ENCODE measurements at regions not wholly inside any gene's neighbourhood (a gene's known extent, or its start where the extent isn't known, plus 50 kb on each side); places are given as distances from the start of the nearest gene placed in this dataset.

GRCh38 chr22:47460861-47461260 lies 698.4 kb downstream of the TBC1D22A start:
- no peak for DNase-seq (ENCODE audit: low spot score)
- TF ChIP-seq, protein P1, sequence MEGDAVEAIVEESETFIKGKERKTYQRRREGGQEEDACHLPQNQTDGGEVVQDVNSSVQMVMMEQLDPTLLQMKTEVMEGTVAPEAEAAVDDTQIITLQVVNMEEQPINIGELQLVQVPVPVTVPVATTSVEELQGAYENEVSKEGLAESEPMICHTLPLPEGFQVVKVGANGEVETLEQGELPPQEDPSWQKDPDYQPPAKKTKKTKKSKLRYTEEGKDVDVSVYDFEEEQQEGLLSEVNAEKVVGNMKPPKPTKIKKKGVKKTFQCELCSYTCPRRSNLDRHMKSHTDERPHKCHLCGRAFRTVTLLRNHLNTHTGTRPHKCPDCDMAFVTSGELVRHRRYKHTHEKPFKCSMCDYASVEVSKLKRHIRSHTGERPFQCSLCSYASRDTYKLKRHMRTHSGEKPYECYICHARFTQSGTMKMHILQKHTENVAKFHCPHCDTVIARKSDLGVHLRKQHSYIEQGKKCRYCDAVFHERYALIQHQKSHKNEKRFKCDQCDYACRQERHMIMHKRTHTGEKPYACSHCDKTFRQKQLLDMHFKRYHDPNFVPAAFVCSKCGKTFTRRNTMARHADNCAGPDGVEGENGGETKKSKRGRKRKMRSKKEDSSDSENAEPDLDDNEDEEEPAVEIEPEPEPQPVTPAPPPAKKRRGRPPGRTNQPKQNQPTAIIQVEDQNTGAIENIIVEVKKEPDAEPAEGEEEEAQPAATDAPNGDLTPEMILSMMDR (IDR thresholded peaks at IDR 0.05; ENCODE audit: extremely low read depth, missing control alignments) = no peak

- DNase-seq (ENCODE audit: low spot score) = no peak
- TF ChIP-seq, protein P1 (IDR thresholded peaks at IDR 0.05; ENCODE audit: extremely low read depth, missing control alignments) = no peak
Observed at GRCh38 chr22:47460176-47460575, 697.7 kb downstream of the TBC1D22A start.

DNA sequence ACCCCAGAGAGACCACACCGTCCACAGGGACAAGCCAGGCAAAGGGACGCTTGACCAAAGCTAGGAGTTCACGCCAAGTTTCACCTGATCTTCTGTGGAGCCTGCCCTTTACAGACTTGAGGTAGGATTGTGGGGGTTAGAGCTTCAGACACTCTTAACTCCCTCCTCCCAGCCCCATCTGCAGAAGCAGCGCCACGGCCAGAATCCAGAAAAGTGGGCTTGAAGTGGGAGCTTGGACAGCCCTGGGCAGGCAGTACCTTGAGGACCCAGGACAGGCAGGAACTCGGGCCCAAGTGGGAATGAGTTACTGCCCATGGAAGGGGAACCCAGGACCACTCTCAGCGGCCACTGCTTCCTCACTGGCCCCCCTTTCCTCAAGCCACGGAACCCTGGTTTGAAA lies 695.9 kb downstream of the TBC1D22A start:
- TF ChIP-seq, protein P1 (IDR thresholded peaks at IDR 0.05; ENCODE audit: extremely low read depth, missing control alignments) = no peak
- DNase-seq (ENCODE audit: low spot score) = no peak

- TF ChIP-seq, protein P1 (IDR thresholded peaks at IDR 0.05; ENCODE audit: extremely low read depth, missing control alignments) = no peak
- DNase-seq (ENCODE audit: low spot score) = no peak
Observed at GRCh38 chr22:47457509-47458300, 695.3 kb downstream of the TBC1D22A start.

- DNase-seq (ENCODE audit: low spot score) = no peak
- TF ChIP-seq, protein P1 (IDR thresholded peaks at IDR 0.05; ENCODE audit: extremely low read depth, missing control alignments) = no peak
Observed at GRCh38 chr22:47457021-47457420, 694.6 kb downstream of the TBC1D22A start.

- no peak for DNase-seq (ENCODE audit: low spot score)
- TF ChIP-seq, protein P1 (IDR thresholded peaks at IDR 0.05; ENCODE audit: extremely low read depth, missing control alignments) = no peak
Observed at GRCh38 chr22:47456031-47456430, 693.6 kb downstream of the TBC1D22A start.

- TF ChIP-seq, protein P1 (IDR thresholded peaks at IDR 0.05; ENCODE audit: extremely low read depth, missing control alignments) = no peak
- DNase-seq (ENCODE audit: low spot score) = no peak
Observed at GRCh38 chr22:47453049-47453448, 690.6 kb downstream of the TBC1D22A start.

Measured in GM20000 (cell line).